B cell (primary cell): ENCODE measurements at regions not wholly inside any gene's neighbourhood (a gene's known extent, or its start where the extent isn't known, plus 50 kb on each side); places are given as distances from the start of the nearest gene placed in this dataset.

ENCODE experiments used
- CTCF ChIP-seq: fragments of 200-600 bp; IDR thresholded peaks from one replicate; pipeline ENCODE4 v1.8.0; 2022; ENCODE audit warnings: antibody characterized with exemption, mild to moderate bottlenecking
- EZH2 ChIP-seq: IDR thresholded peaks from 2 replicates; pipeline ENCODE4 v1.6.1; 2012; ENCODE audit warnings: borderline replicate concordance, low read depth, mild to moderate bottlenecking, moderate library complexity, low read length; ENCODE audit not compliant: insufficient read depth, poor library complexity, severe bottlenecking

GRCh38 chr1:65590279-65590678, 169.8 kb downstream of the LEPR start:
- TF ChIP-seq CTCF (no peak), EZH2 (no peak)
